GM13976 (cell line): ENCODE measurements at regions not wholly inside any gene's neighbourhood (a gene's known extent, or its start where the extent isn't known, plus 50 kb on each side); places are given as distances from the start of the nearest gene placed in this dataset.
A peak's percentile ranks its signal among the peaks of the same experiment; 100 is the strongest.

Source experiments
- DNase-seq: peaks from one replicate; pipeline ENCODE4 v3.0.0; 2012; ENCODE audit warnings: low spot score
- CTCF ChIP-seq: IDR thresholded peaks from 2 replicates; pipeline ENCODE4 v1.5.1; 2012; ENCODE audit warnings: borderline replicate concordance, mild to moderate bottlenecking; ENCODE audit not compliant: insufficient read depth; ENCODE audit errors: extremely low read depth, missing control alignments, control extremely low read depth
- in situ Hi-C: fragments of 300-500 bp; cut with MboI; formaldehyde crosslinking; loops from one replicate; pipeline ENCODE4 v1.12.0; 2022; ENCODE audit warnings: low sequenced_read_pairs, mixed read lengths, inconsistent platforms; ENCODE audit not compliant: unreplicated experiment

- in situ Hi-C loops = no loop called here
- no peak for DNase-seq
- no peak for TF ChIP-seq CTCF
Observed at GRCh38 chr20:21628800-21629199, 76.7 kb upstream of the PAX1 start.

DNA sequence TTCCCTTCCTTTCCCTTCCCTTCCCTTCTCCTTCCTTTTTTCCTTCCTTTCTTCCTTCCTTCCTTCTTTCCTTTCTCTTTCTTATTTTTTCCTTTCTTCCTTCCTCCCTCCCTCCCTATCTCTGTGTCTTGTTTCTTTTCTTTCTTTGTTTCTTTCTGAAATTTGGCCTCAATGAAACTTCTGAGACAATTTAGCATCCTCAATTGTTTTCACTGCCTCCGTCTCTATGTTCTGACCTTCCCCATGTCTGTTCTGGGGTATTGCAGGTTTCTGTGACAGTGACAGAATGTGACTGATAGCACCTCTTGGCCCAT lies 81.7 kb upstream of the PAX1 start:
- in situ Hi-C loops = no loop called here
- no peak for TF ChIP-seq CTCF
- no peak for DNase-seq

DNA sequence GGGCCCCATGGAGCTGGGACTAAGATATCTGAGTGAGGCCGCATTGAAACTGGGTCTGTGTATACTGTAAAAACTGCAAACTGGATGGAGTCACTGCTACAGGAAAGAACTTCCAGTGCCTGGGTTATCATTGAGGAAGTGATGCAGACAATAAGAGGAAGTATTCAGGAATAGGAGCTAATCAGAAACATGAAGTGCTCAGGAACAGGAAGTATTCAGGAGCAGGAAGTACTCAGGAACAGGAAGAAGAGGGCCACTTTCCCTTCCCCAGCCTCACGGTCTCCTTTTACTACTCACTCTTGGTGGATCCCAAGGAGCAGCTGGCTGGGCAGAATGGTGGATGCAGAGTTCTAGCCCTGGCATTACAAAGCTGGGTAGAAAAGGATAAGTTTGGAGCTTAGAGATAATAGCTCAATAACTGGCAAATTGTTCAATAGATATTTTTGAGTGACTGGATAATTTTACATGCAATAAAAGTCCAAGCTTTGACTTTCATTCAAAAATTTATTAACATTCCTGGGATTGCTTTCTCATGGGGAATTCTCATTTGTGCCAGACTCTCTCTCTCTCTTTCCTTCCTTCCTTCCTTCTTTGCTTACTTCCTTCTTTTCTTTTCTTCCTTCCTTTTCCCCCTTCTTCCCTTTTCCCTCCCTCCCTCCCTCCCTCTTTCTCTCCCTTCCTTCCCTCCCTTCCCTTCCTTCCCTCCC lies 82.2 kb upstream of the PAX1 start:
- TF ChIP-seq CTCF = no peak
- no peak for DNase-seq
- in situ Hi-C loops = no loop called here

- TF ChIP-seq CTCF = no peak
- DNase-seq = no peak
- in situ Hi-C loops = no loop called here
Observed at GRCh38 chr20:21622097-21622857, 83.2 kb upstream of the PAX1 start.

DNA sequence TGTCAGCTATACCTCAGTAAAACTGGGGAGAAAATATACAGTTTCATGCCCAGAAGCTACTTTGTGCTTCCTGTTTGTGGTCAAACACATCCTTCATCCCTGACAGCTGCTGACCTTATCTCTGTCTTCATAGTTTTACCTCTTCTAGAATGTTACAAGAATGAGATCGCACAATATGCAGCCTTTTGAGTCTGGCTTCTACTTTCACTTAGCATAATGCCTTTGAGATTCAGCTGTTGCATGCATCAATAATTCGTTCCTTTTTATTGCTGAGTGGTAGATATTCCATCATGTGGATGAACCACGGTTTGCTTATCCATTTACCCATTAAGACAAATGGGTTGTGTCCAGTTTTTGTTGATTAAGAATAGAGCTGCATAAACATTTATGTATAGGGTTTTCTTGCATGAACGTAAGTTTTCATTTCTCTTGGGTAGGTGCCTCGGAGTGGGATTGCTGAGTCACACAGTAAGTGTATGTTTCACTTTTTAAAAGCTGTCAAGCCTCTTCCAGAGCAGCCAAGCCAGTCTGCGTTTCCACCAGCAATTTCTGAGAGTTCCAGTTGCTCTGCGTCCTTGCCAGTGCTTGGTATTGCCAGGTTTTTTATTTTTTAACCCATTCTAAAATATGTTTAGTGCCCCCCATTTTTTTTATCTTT lies 86.6 kb upstream of the PAX1 start:
- in situ Hi-C loops = no loop called here
- DNase-seq = no peak
- no peak for TF ChIP-seq CTCF

DNA sequence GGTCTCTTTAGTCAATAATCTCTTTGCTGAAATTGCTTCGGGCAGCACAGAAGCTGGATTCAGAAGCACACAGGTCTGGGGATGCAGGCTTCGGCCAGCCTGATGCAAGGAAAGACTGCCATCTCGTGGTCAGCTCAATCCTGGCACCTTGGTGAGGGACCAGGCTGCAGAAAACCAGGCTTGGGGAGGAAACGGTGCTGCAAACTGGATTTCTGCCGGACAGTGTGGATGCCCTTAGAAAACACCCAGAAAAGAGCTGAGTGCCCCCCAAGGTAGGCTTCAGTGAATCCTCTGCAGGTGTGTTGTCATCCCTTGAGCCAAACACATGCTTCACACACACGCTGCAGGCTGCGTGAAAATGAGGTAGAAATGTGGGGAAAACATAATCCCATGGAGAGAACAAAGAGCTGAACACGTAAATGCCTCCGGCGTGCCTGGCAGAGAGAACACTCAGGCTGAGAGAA lies 89.8 kb upstream of the PAX1 start:
- peak; percentile 65 for DNase-seq
- TF ChIP-seq CTCF = peak; percentile 80
- in situ Hi-C loops = no loop called here
